Natural killer cell (primary cell): ENCODE measurements at regions not wholly inside any gene's neighbourhood (a gene's known extent, or its start where the extent isn't known, plus 50 kb on each side); places are given as distances from the start of the nearest gene placed in this dataset.

ENCODE experiments used
- ATAC-seq, 3 donors: fragments of 150-1000 bp in 2 of 3; fragments of 200-7000 bp in 1 of 3; cut with Tn5 transposase; 1 replicate in 1 of 3; 2 replicates in 2 of 3; pipeline ENCODE4 v1.10.0; 2021; ENCODE audit warnings: mild to moderate bottlenecking in 2 of 3, moderate library complexity in 2 of 3
- DNase-seq, 2 donors: peaks; one replicate each; pipeline versions ENCODE4 v3.0.0 to v3.0.0-alpha.2; 2013 to 2021; ENCODE audit warnings: mixed read lengths in 1 of 2
- H3K27ac ChIP-seq: one replicate; pipeline ENCODE4 v1.5.1; 2013; ENCODE audit warnings: mild to moderate bottlenecking, low read length
- H3K27me3 ChIP-seq: one replicate; pipeline ENCODE4 v1.6.1; 2013; ENCODE audit warnings: low read length; ENCODE audit not compliant: control insufficient read depth, insufficient read depth
- H3K36me3 ChIP-seq: one replicate; pipeline ENCODE4 v1.6.1; 2013; ENCODE audit warnings: low read length; ENCODE audit not compliant: control insufficient read depth, insufficient read depth
- H3K4me1 ChIP-seq: one replicate; pipeline ENCODE4 v1.6.1; 2013; ENCODE audit warnings: low read length; ENCODE audit not compliant: control insufficient read depth, insufficient read depth
- H3K4me3 ChIP-seq: one replicate; pipeline ENCODE4 v1.5.1; 2013; ENCODE audit warnings: low read length
- H3K9me3 ChIP-seq: one replicate; pipeline ENCODE4 v1.6.1; 2013; ENCODE audit warnings: low read length; ENCODE audit not compliant: control insufficient read depth, insufficient read depth
- H3K27ac Mint-ChIP-seq, 2 donors: one replicate each; pipeline ENCODE4 v1.8.0; 2022; ENCODE audit warnings: mild to moderate bottlenecking in 2 of 2, mixed read lengths in 2 of 2, moderate library complexity in 1 of 2
- H3K27me3 Mint-ChIP-seq, 2 donors: one replicate each; pipeline ENCODE4 v1.8.0; 2022; ENCODE audit warnings: low read depth in 2 of 2, mixed read lengths in 2 of 2
- H3K36me3 Mint-ChIP-seq: one replicate; pipeline ENCODE4 v1.8.0; 2022; ENCODE audit warnings: mixed read lengths
- H3K4me1 Mint-ChIP-seq, 2 donors: one replicate each; pipeline ENCODE4 v1.8.0; 2022; ENCODE audit warnings: mixed read lengths in 2 of 2
- H3K4me3 Mint-ChIP-seq: one replicate; pipeline ENCODE4 v1.8.0; 2022; ENCODE audit warnings: mild to moderate bottlenecking, moderate library complexity, mixed read lengths
- H3K9me3 Mint-ChIP-seq, 2 donors: one replicate each; pipeline ENCODE4 v1.8.0; 2022; ENCODE audit warnings: mixed read lengths in 2 of 2
- CTCF ChIP-seq: fragments of 200-600 bp; IDR thresholded peaks from one replicate; pipeline ENCODE4 v1.8.0; 2022; ENCODE audit warnings: antibody characterized with exemption
- WGBS: methylation state at CpG from one replicate; pipeline ENCODE4 v1.1.7; 2013; ENCODE audit warnings: missing lambda C conversion rate; ENCODE audit not compliant: insufficient coverage; 5-methylcytosine and 5-hydroxymethylcytosine counted together
- intact Hi-C: fragments of 100-400 bp; cut with micrococcal nuclease; formaldehyde crosslinking; loops from one replicate; pipeline ENCODE4 v1.14.2; 2022

GRCh38 chr18:2310886-2311285 is 260.4 kb downstream of the METTL4 start:
- peaks cover 7 to 12% of the 10 kb centered on the region in 2 donors for H3K27me3 Mint-ChIP-seq
- no peaks in the 10 kb centered on the region for H3K27me3 ChIP-seq
- intact Hi-C loops: no loop called here
- no peak overlapping the region for H3K27ac Mint-ChIP-seq
- no peaks in the 10 kb centered on the region for H3K4me1 ChIP-seq
- WGBS: 95% methylated on average over 9 of the region's 9 CpGs
- no peaks in the 10 kb centered on the region for H3K4me1 Mint-ChIP-seq
- no peak overlapping the region for H3K4me3 Mint-ChIP-seq
- ATAC-seq (no peak), DNase-seq (no peak)
- H3K27ac ChIP-seq: no peak overlapping the region
- H3K36me3 ChIP-seq: no peaks in the 10 kb centered on the region
- peaks cover 0 to 2% of the 10 kb centered on the region in 2 donors for H3K9me3 Mint-ChIP-seq
- H3K4me3 ChIP-seq: no peak overlapping the region
- no peaks in the 10 kb centered on the region for H3K36me3 Mint-ChIP-seq
- no peak for TF ChIP-seq CTCF
- H3K9me3 ChIP-seq: no peaks in the 10 kb centered on the region

GRCh38 chr18:2312440-2312839 is 258.9 kb downstream of the METTL4 start:
- Mint-ChIP-seq H3K9me3 (peaks cover 0 to 2% of the 10 kb centered on the region in 2 donors), H3K4me3 (no peak overlapping the region), H3K27ac (no peak overlapping the region)

GRCh38 chr18:2313332-2313731 is 258.0 kb downstream of the METTL4 start:
- TF ChIP-seq CTCF: no peak

More at GRCh38 chr18:2312440-2312839, 258.9 kb downstream of the METTL4 start:
- Histone ChIP-seq H3K27me3 (no peaks in the 10 kb centered on the region), H3K27ac (no peak overlapping the region), H3K4me1 (no peaks in the 10 kb centered on the region), H3K4me3 (no peak overlapping the region), H3K9me3 (no peaks in the 10 kb centered on the region), H3K36me3 (no peaks in the 10 kb centered on the region)
- ATAC-seq: no peak
- no peak for DNase-seq
- no peak for TF ChIP-seq CTCF
- intact Hi-C loops: no loop called here
- Mint-ChIP-seq H3K27me3 (peaks cover 7 to 11% of the 10 kb centered on the region in 2 donors), H3K4me1 (no peaks in the 10 kb centered on the region), H3K36me3 (no peaks in the 10 kb centered on the region)
- 36% methylated on average over 4 of the region's 4 CpGs for WGBS

DNA sequence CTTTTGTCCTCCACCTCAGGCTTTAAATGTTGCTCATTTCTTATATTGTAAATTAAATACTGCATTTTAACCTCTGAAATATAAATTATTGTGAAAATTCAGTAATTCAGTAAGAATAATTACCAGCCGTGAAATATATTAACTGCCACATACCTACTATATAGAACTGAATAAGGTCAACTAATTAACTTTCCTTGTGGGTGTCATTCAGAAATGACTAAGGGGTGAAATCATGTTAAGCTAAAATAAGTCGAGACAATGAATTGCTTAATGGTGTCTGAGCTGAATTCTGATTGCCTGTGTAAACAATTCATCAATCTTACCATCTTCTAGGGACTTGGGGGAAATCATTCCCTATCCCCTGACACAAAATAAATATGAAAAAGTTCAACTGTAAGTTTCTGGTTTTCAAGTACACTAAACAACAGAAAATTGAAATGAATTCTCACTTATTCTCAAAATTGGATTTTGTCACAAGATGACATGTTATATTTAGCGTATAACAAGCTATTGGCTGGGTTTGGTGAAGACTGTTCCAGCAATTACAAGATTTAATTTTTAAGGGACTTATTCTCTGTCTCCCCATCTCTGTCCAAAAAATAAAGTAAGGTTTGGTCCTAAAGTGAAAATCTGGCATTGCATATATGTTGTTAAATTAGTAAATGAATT is 255.1 kb downstream of the METTL4 start:
- no peaks in the 10 kb centered on the region for H3K4me1 ChIP-seq
- TF ChIP-seq CTCF: no peak
- peaks cover 3% of the 10 kb centered on the region for H3K9me3 ChIP-seq
- no peak overlapping the region for H3K4me3 Mint-ChIP-seq
- no peaks in the 10 kb centered on the region for H3K27me3 ChIP-seq
- no peak overlapping the region for H3K27ac Mint-ChIP-seq
- H3K9me3 Mint-ChIP-seq: peaks cover 0 to under 1% of the 10 kb centered on the region in 2 donors
- H3K36me3 ChIP-seq: no peaks in the 10 kb centered on the region
- H3K27ac ChIP-seq: no peak overlapping the region
- H3K36me3 Mint-ChIP-seq: no peaks in the 10 kb centered on the region
- no peak overlapping the region for H3K4me3 ChIP-seq
- DNase-seq (no peak), ATAC-seq (no peak)
- no CpG with 5 or more reads among the region's 3 CpGs for WGBS
- H3K27me3 Mint-ChIP-seq: peaks cover 0 to 12% of the 10 kb centered on the region in 2 donors
- intact Hi-C loops: no loop called here
- no peaks in the 10 kb centered on the region for H3K4me1 Mint-ChIP-seq

More at GRCh38 chr18:2313332-2313731, 258.0 kb downstream of the METTL4 start:
- no peak overlapping the region for H3K4me3 Mint-ChIP-seq
- H3K36me3 ChIP-seq: no peaks in the 10 kb centered on the region
- intact Hi-C loops: no loop called here
- no peaks in the 10 kb centered on the region for H3K4me1 ChIP-seq
- ATAC-seq (no peak), DNase-seq (no peak)
- peaks cover 0 to 2% of the 10 kb centered on the region in 2 donors for H3K9me3 Mint-ChIP-seq
- no peaks in the 10 kb centered on the region for H3K36me3 Mint-ChIP-seq
- H3K27me3 ChIP-seq: no peaks in the 10 kb centered on the region
- WGBS: 81% methylated on average over 2 of the region's 3 CpGs
- peaks cover 6 to 10% of the 10 kb centered on the region in 2 donors for H3K27me3 Mint-ChIP-seq
- H3K4me1 Mint-ChIP-seq: no peaks in the 10 kb centered on the region
- H3K27ac ChIP-seq: no peak overlapping the region
- H3K27ac Mint-ChIP-seq: no peak overlapping the region
- H3K9me3 ChIP-seq: no peaks in the 10 kb centered on the region
- H3K4me3 ChIP-seq: no peak overlapping the region
